Mesenchymal stem cell (in vitro differentiated cells and primary cell): ENCODE measurements at regions not wholly inside any gene's neighbourhood (a gene's known extent, or its start where the extent isn't known, plus 50 kb on each side); places are given as distances from the start of the nearest gene placed in this dataset.

Source experiments
- DNase-seq: peaks from one replicate; pipeline ENCODE4 v3.0.0-alpha.2; 2013
- H2AFZ ChIP-seq: one replicate; pipeline ENCODE4 v1.6.1; 2013; ENCODE audit warnings: low read depth, mild to moderate bottlenecking, control low read depth, inconsistent platforms, low read length, moderate library complexity
- H2AK5ac ChIP-seq: 2 replicates; pipeline ENCODE4 v1.6.1; 2013; ENCODE audit warnings: low read length, moderate library complexity, mild to moderate bottlenecking, inconsistent platforms; ENCODE audit not compliant: severe bottlenecking
- H2BK120ac ChIP-seq: one replicate; pipeline ENCODE4 v1.6.1; 2013; ENCODE audit warnings: low read depth, mild to moderate bottlenecking, inconsistent platforms, low read length, moderate library complexity
- H2BK12ac ChIP-seq, 2 experiments: one replicate each; pipeline ENCODE4 v1.6.1; 2013; ENCODE audit warnings: inconsistent platforms in 2 of 2, low read length in 2 of 2, mild to moderate bottlenecking in 2 of 2, moderate library complexity in 2 of 2, control low read depth in 1 of 2
- H2BK15ac ChIP-seq: one replicate; pipeline ENCODE4 v1.6.1; 2013; ENCODE audit warnings: mild to moderate bottlenecking, low read depth, inconsistent platforms; ENCODE audit not compliant: poor library complexity, severe bottlenecking
- H2BK5ac ChIP-seq: 2 replicates; pipeline ENCODE4 v1.6.1; 2013; ENCODE audit warnings: low read depth, mild to moderate bottlenecking, low read length, control low read depth, inconsistent platforms; ENCODE audit not compliant: poor library complexity, severe bottlenecking
- H3K14ac ChIP-seq, 2 experiments: one replicate each; pipeline ENCODE4 v1.6.1; 2013; ENCODE audit warnings: inconsistent platforms in 2 of 2, low read length in 2 of 2, control low read depth in 1 of 2, mild to moderate bottlenecking in 1 of 2, moderate library complexity in 1 of 2
- H3K18ac ChIP-seq, 2 experiments: one replicate each; pipeline ENCODE4 v1.6.1; 2013; ENCODE audit warnings: inconsistent platforms in 2 of 2, low read length in 2 of 2, control low read depth in 1 of 2, low read depth in 1 of 2, mild to moderate bottlenecking in 1 of 2
- H3K23ac ChIP-seq, 2 experiments: one replicate each; pipeline ENCODE4 v1.6.1; 2013; ENCODE audit warnings: inconsistent platforms in 2 of 2, low read length in 2 of 2, mild to moderate bottlenecking in 2 of 2, moderate library complexity in 2 of 2, control low read depth in 1 of 2
- H3K27ac ChIP-seq: 2 replicates; pipeline ENCODE4 v1.5.1; 2013; ENCODE audit warnings: mild to moderate bottlenecking, moderate library complexity, low read length, control low read depth, inconsistent platforms; ENCODE audit not compliant: poor library complexity, severe bottlenecking
- H3K27me3 ChIP-seq, 2 experiments: 2 replicates each; pipeline versions ENCODE4 v1.6.1 to v1.7.0; 2013; ENCODE audit warnings: low read length in 2 of 2, mild to moderate bottlenecking in 2 of 2, moderate library complexity in 2 of 2, control low read depth in 1 of 2, inconsistent platforms in 1 of 2; ENCODE audit not compliant: control insufficient read depth in 1 of 2, insufficient read depth in 1 of 2
- H3K36me3 ChIP-seq, 2 experiments: 2 replicates each; pipeline versions ENCODE4 v1.6.1 to v1.7.0; 2013; ENCODE audit warnings: low read length in 2 of 2, control low read depth in 1 of 2, inconsistent platforms in 1 of 2, low read depth in 1 of 2, mild to moderate bottlenecking in 1 of 2; ENCODE audit not compliant: insufficient read depth in 2 of 2, control insufficient read depth in 1 of 2
- H3K4ac ChIP-seq, 2 experiments: one replicate each; pipeline ENCODE4 v1.6.1; 2013; ENCODE audit warnings: inconsistent platforms in 2 of 2, low read length in 2 of 2, mild to moderate bottlenecking in 2 of 2, moderate library complexity in 2 of 2, control low read depth in 1 of 2, low read depth in 1 of 2
- H3K4me1 ChIP-seq: 2 replicates; pipeline ENCODE4 v1.6.1; 2013; ENCODE audit warnings: low read depth, low read length, control low read depth; ENCODE audit not compliant: control insufficient read depth, insufficient read depth
- H3K4me2 ChIP-seq: 2 replicates; pipeline ENCODE4 v1.6.1; 2013; ENCODE audit warnings: low read length, mild to moderate bottlenecking, inconsistent platforms; ENCODE audit not compliant: poor library complexity, severe bottlenecking
- H3K4me3 ChIP-seq, 2 experiments: 2 replicates each; pipeline versions ENCODE4 v1.5.1 to v1.7.0; 2013; ENCODE audit warnings: low read length in 2 of 2, mild to moderate bottlenecking in 2 of 2, control low read depth in 1 of 2, low read depth in 1 of 2; ENCODE audit not compliant: insufficient read depth in 1 of 2
- H3K79me1 ChIP-seq: replicated peaks from 2 replicates; pipeline ENCODE4 v1.6.1; 2013; ENCODE audit warnings: mild to moderate bottlenecking, control low read depth, low read length, inconsistent platforms; ENCODE audit not compliant: poor library complexity, severe bottlenecking
- H3K9ac ChIP-seq: 2 replicates; pipeline ENCODE4 v1.7.0; 2013; ENCODE audit warnings: mild to moderate bottlenecking, low read length, moderate library complexity
- H3K9me3 ChIP-seq: 2 replicates; pipeline ENCODE4 v1.7.0; 2013; ENCODE audit warnings: mild to moderate bottlenecking, low read length; ENCODE audit not compliant: control insufficient read depth
- H4K8ac ChIP-seq: one replicate; pipeline ENCODE4 v1.6.1; 2013; ENCODE audit warnings: inconsistent platforms, mild to moderate bottlenecking, low read length, moderate library complexity
- H4K91ac ChIP-seq: one replicate; pipeline ENCODE4 v1.6.1; 2013; ENCODE audit warnings: mild to moderate bottlenecking, low read length, inconsistent platforms
- WGBS: methylation state at CpG from one replicate; pipeline ENCODE4 v1.1.7; 2013; ENCODE audit warnings: mixed read lengths; 5-methylcytosine and 5-hydroxymethylcytosine counted together

DNA sequence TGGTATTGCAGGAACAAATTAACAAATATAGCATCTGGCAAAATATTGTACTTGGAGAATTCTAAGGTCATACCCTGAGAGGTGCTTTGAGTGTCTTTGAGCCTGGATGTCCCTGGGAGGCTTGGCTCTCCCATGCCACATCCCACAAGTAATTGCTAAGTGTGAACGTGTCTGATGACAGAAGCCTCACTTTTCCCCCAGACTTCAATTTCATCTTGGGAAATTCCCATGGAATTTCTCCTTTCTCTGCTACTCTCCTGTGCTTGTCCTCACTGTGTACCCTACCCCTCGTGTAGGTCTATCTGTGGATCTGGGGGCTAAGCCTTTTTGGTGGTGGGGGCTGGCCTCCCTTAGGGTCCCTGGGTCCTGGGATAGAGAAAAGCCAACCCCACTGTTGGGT lies 293.3 kb downstream of the TCF7L2 start:
- Histone ChIP-seq H3K36me3 (no peaks in the 10 kb centered on the region), H3K4me3 (no peak overlapping the region), H3K79me1 (no peaks in the 10 kb centered on the region), H4K8ac (no peak overlapping the region), H2BK15ac (no peak overlapping the region), H3K18ac (no peak overlapping the region), H3K4ac (no peak overlapping the region), H3K4me1 (no peaks in the 10 kb centered on the region), H3K23ac (peak overlapping the region in 1 of 2 experiments; percentile 29), H3K27me3 (peaks cover 3 to 71% of the 10 kb centered on the region in 2 experiments), H2AFZ (no peak overlapping the region), H2BK5ac (no peak overlapping the region), H3K4me2 (no peak overlapping the region), H2BK120ac (no peak overlapping the region), H3K14ac (no peak overlapping the region), H3K9ac (no peak overlapping the region), H4K91ac (no peak overlapping the region), H3K9me3 (no peaks in the 10 kb centered on the region), H2AK5ac (no peak overlapping the region), H3K27ac (no peak overlapping the region), H2BK12ac (no peak overlapping the region)
- DNase-seq = no peak
- 89% methylated on average over 2 of the region's 2 CpGs for WGBS

DNA sequence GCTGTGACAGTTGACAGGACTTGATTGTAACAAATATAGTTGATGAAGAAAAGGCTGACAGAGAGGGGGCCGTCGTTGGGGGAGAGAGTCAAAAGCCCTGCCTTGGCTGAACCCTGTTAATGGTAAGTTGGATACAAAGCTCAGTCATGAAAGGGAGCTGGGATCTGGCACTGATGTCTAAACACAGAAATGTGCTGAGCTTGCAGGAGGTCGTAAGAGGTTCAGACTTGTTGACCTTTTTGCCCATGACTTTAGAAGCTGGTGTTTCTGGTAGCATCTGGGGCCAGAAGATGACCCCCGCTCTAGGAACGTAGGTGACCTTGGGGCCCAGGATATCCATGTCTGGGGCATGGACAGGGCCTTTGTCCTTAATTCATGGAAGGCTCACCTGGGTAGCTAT lies 294.7 kb downstream of the TCF7L2 start:
- Histone ChIP-seq H3K18ac (no peak overlapping the region), H3K4me2 (no peak overlapping the region), H3K4me1 (no peaks in the 10 kb centered on the region), H3K9ac (no peak overlapping the region), H4K91ac (no peak overlapping the region), H3K14ac (no peak overlapping the region), H2BK15ac (no peak overlapping the region), H2BK12ac (no peak overlapping the region), H2AK5ac (no peak overlapping the region), H3K4ac (no peak overlapping the region), H3K27ac (no peak overlapping the region), H2BK5ac (no peak overlapping the region), H3K79me1 (no peaks in the 10 kb centered on the region), H3K9me3 (no peaks in the 10 kb centered on the region), H4K8ac (no peak overlapping the region), H3K4me3 (no peak overlapping the region), H2BK120ac (no peak overlapping the region), H3K23ac (no peak overlapping the region), H3K27me3 (peaks cover 3 to 74% of the 10 kb centered on the region in 2 experiments), H3K36me3 (no peaks in the 10 kb centered on the region), H2AFZ (no peak overlapping the region)
- WGBS = 58% methylated on average over 5 of the region's 5 CpGs
- no peak for DNase-seq

DNA sequence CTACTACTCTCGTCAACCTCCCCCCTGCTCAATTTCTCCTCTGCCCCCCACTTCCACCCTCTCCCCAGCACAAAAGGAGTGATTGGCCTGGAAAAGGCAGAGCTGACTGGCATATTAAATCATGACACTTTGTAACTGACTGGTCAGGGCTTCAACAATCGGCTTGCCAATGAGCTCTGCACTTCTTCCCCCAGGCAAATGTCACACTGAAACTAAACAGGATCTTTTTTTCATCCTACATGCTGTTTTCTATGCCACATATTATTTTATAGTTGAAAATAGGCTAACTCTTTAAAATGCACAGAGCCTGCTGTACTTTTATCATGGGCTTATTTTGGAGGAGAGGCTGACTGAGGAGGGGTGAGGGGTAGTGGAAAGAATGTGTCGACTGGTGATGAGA lies 295.2 kb downstream of the TCF7L2 start:
- H3K9me3 ChIP-seq = no peaks in the 10 kb centered on the region
- H3K18ac ChIP-seq = no peak overlapping the region
- peaks cover 3 to 71% of the 10 kb centered on the region in 2 experiments for H3K27me3 ChIP-seq
- H4K91ac ChIP-seq = no peak overlapping the region
- H3K4me1 ChIP-seq = no peaks in the 10 kb centered on the region
- no peak for DNase-seq
- no peak overlapping the region for H2AFZ ChIP-seq
- no peak overlapping the region for H2AK5ac ChIP-seq
- no peak overlapping the region for H3K9ac ChIP-seq
- H2BK5ac ChIP-seq = no peak overlapping the region
- H3K23ac ChIP-seq = no peak overlapping the region
- no peak overlapping the region for H2BK120ac ChIP-seq
- H4K8ac ChIP-seq = no peak overlapping the region
- H3K27ac ChIP-seq = no peak overlapping the region
- H3K4me3 ChIP-seq = no peak overlapping the region
- no peak overlapping the region for H3K4ac ChIP-seq
- H3K79me1 ChIP-seq = no peaks in the 10 kb centered on the region
- no peak overlapping the region for H3K14ac ChIP-seq
- no peak overlapping the region for H3K4me2 ChIP-seq
- 83% methylated on average over 3 of the region's 3 CpGs for whole genome bisulfite sequencing
- H2BK12ac ChIP-seq = no peak overlapping the region
- H2BK15ac ChIP-seq = no peak overlapping the region
- H3K36me3 ChIP-seq = no peaks in the 10 kb centered on the region

DNA sequence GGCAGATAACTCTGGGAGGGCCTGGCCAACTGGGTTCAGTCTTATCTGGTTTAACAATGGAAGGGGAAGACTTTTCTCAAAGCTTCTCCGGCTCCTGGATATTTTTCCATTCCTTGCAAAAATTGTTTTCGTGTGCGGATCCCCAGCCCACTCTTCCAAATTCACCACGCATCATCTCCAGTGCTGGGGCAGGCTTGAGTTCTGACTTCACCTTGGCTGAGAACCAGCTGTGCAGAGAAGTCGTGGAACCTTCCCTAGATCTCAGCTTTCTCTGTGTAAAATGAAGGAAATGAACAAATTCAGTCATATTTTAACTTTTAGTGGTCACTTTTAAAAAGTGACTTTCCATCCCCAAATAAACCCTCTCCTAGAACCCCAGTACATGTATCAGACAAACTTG lies 297.0 kb downstream of the TCF7L2 start:
- Histone ChIP-seq H2AK5ac (no peak overlapping the region), H3K18ac (no peak overlapping the region), H3K4me3 (no peak overlapping the region)

More for the DNA sequence above, 297.0 kb downstream of the TCF7L2 start:
- Histone ChIP-seq H2BK120ac (no peak overlapping the region), H3K9ac (no peak overlapping the region), H2BK12ac (no peak overlapping the region), H3K36me3 (no peaks in the 10 kb centered on the region), H3K79me1 (no peaks in the 10 kb centered on the region), H3K27me3 (peaks cover 0 to 67% of the 10 kb centered on the region in 2 experiments), H3K14ac (no peak overlapping the region), H2AFZ (no peak overlapping the region), H3K4me1 (no peaks in the 10 kb centered on the region), H3K4ac (no peak overlapping the region), H3K4me2 (no peak overlapping the region), H3K23ac (no peak overlapping the region), H4K91ac (no peak overlapping the region), H2BK5ac (no peak overlapping the region), H2BK15ac (no peak overlapping the region), H4K8ac (no peak overlapping the region), H3K27ac (no peak overlapping the region), H3K9me3 (no peaks in the 10 kb centered on the region)
- WGBS = 84% methylated on average over 5 of the region's 5 CpGs
- DNase-seq = no peak
